ENCODE measurements at regions not wholly inside any gene's neighbourhood (a gene's known extent, or its start where the extent isn't known, plus 50 kb on each side); places are given as distances from the start of the nearest gene placed in this dataset.

DNA sequence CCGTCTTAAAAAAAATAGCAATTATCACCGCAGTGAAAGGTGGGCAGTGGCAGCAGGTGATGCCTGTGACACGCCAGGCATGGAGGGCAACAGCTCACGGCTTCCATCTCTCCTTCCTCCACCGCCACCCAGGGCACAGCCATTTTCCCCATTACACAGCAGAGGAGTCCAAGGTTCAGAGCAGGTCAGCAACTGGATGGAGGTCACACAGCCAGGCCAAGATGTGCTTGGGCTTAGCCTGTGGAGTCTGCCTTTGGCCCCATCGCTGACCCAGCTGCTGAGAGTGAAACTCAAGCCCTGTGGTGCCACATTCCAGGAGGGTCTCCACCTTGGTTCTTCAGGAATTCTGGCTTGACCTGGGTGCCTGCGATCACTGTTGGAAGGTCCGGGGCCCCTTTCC is 411.1 kb downstream of the SHANK2 start:
- intact Hi-C loops (cut with micrococcal nuclease), result no loop called here

DNA sequence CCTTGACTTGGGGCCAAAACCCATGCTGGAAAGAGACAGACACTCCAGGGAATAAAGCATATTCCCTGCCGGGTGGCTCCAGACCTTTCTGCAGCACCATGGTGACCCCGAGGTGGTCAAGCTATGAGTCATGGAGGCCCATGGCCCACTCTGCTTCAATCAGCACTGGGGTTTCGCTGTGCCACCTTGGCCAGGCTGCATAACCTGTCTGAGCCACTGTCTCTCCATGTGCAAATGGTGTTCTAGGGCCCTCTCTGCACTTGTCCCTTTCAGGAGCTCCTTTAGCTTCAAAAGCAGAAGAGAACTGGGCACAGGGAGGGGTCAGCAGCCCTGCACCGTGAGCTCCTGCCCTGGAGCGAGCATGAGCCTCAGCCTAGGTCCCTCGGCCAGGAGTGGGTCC is 410.1 kb downstream of the SHANK2 start:
- intact Hi-C loops (cut with micrococcal nuclease), result no loop called here

DNA sequence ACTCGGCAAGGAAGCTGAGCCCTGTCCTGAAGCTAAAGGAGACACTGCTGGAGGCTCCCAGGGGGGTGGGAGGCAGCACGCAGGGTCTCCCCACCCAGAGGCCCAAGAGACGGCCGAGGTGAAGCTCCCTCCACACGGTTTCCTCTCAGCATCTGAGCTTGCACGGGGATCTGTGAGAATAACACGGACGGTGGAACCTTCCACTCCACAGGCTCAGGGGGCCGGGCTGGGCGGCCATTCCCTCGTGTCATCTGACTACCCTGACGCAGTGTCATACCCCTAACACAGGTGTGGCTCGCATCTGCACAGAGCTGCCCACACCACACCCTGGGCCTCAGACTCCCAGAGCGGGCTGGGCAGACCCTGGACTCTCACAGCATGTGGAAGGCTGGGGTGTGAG is 409.7 kb downstream of the SHANK2 start:
- intact Hi-C loops (cut with micrococcal nuclease), result no loop called here

DNA sequence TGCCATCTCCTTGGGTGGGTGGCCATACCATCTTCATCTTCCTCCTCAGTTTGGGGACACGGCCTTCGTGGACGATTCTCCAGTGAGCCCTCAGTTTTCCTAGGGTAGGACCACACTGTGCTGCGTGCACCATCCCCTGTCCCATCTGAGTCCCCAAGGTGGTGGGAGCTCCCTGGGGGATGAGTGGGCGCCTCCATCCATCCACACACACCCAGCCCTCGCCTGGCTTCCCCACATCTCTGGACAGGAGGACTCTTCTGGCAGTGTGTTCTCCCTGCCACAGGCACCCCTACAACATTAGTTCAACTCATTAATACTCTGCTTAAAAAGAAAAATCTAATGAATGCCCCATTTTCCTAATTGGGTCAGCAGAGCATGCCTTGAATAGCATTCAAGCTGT is 408.5 kb downstream of the SHANK2 start:
- intact Hi-C loops (cut with micrococcal nuclease), result no loop called here

DNA sequence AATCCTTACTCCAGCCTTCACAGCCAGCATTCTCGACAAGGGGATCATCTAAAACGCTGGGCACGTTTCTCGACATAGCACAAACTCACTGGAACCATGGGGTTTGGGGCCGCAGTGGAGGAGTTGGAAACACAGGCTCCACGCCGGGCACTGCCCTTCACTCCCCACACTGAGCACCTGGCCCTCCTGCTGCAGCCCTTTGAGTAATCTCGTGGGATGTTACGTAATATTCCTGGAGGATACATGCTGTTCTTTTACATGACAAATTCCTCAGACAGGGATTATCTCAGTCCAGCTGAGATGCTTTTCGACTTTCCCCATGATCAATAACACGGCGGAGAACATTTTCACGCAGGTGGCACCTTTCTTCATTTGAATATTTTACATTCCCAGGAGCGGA is 408.0 kb downstream of the SHANK2 start:
- intact Hi-C loops (cut with micrococcal nuclease), result no loop called here

DNA sequence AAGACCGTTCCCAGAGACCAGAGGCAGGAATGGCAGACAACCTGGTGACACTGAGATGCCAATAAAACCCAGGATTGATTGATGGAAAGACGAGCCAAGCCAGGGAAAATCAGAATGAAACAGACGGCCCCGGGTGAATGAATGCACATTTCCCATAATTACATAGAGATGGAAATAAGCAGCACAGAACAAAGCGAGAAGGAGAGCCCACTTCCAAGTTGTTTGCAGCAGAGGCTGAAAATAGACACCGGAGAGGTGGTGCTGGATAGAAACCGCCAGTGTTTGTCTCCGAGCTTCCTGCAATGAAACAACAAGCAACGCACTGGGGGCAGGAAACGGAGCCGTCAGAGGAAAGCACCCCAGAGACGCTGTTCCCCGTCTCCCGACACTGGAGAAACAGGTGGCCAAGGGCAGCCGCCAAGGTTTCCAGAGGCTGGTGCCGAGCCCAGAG is 406.8 kb downstream of the SHANK2 start:
- intact Hi-C loops (cut with micrococcal nuclease), result no loop called here

DNA sequence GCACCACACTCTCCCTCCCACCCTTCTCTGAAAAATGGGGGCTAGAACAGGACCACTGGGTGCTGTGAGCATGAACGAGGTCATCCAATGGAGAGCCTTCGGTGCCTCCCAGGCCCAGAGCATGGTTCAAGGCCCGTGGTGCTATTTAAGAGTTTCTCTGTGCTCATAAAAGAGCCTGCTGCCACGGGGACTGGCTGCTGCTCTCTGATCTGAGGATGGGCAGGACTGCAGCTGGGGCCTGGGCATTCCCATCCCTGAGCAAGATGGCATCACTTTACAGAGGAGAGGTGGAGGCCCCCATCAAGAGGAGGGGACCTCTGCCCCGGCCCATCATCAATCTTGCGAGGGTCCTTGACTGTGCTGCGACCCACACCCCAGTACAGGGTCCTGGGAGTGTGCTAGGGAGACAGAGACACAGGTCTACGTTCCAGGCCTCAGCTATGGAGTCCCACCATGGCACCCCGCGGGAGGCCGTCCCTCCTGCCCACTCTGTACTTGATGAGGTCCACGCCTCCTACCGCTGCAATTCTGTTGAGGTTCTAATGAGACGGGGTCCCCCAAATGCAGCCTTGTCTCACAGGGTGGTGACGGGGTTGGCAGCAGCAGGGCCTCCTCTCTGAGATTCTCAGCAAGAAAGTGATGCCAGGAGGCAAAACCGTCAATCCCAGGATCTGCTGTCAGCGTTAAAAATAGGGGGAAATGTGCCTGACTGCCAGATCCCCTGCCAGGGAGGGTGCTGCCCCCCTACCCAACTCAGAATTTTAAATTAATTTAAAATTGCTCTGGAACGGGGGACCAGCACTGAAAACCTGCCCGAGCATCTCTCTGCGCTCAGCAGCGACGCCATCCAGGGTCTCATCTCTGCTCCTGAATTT is 405.4 kb downstream of the SHANK2 start:
- intact Hi-C loops (cut with micrococcal nuclease), result no loop called here

DNA sequence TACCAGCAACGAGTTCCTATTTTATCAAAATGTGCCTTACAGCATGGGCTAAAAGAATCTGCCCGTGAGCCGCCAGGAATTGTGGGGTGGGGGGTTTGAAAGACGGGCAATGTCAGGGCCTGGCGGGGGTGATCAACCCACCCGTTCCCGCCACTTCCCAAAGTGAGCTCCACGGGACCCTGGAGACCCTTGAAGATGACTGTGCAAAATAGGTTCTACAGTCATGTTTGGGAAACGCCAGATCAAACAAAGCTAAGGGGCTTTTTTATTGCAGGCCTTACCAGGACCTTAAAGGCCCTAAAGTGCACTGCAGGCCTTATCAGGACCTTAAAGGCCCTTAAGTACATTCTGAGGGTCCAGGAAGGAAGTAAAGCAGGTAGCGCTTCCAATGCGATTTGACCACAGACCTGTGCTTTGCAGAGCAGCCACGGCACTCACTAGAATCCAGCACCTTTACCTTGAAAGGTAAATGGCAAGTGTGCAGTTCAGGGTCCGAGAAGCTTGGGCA is 404.1 kb downstream of the SHANK2 start:
- intact Hi-C loops (cut with micrococcal nuclease), result no loop called here

DNA sequence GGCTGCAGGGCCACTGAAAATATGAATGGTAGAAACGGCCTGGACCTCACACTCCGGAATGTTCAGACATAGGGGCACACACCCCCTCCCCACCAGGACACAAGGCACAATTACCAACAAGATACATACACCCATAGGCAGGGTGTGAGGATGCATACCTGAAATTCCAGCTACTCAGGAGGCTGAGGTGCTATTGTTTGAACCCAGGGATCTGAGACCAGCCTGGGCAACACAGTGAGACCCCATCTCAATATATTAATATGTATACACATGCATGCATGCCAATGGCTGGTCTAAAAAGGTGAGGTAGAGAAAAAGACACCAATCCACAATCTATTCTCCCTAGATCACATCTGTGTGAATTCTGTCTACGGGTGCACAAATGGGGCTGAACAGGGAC is 403.3 kb downstream of the SHANK2 start:
- intact Hi-C loops (cut with micrococcal nuclease), result no loop called here

DNA sequence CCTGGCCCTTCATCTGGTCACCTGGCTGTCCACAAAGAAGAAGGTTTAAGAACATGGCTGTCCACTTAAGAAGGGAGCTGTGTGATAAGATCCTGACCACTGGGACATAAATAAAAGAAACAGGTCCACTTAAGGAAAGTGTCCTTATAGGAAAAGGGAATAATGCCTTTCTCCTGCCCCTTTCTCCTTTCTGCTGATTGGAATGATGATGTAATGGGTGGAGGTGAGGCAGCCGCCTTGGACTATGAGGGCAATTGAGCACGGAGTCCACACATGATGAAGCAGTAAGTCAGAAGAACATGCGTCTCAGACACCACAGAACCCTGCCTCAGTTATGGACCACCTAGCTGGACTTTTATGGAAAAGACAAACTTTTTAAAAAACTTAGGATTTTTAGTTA is 401.1 kb downstream of the SHANK2 start:
- intact Hi-C loops (cut with micrococcal nuclease), result no loop called here

DNA sequence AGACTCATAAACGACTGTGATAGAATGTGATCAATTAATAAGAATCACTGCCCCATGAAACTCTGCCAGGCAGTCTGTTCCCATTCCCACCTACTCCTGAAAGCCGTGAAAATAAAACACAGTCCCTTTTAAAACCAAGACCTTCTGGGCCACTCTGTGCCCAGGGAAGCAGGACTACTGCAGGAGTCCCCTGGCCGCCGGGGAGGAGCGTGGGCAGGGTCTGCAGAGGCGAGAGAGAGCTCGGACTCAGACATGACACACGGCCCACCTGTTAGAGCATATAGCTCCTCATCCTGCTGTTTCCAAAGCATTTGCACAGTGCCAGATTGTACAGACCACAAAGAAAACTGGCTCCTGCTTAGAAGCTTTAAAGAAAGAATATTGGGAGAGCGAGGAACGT is 400.5 kb downstream of the SHANK2 start:
- intact Hi-C loops (cut with micrococcal nuclease), result no loop called here

DNA sequence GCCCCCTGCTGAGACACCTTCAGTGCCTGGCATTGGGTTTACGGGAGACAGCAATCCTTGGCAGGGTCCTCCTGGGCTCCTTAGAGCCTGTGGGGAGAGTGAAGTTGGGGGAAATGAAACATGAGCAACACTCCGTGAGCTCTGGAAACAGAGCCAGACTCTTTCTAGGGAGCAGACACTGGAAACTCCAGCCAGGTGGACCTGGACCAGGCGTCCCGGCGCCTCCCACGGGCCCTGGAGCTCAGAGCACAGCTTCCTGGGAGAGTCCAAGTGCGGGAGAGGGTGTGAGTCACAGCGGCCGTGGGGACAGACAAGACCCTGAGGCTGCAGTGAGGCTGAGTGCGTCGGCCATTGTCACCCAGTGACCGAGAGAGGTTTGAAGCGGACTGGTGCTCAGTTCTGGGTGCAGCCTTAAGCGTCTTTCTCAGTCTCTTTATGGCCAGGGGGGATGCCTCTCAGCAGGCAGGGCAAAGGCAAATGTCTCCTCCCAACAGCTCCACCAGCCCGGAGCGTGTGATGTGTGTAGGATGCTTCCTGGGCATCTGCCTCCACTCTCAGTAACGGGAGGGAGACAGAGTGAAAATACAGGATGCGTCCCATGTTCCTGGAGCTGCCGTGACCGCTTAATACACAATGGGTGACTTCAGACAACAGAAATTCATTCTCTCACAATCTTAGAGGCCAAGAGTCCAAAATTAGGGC is 399.2 kb downstream of the SHANK2 start:
- intact Hi-C loops (cut with micrococcal nuclease), result no loop called here

DNA sequence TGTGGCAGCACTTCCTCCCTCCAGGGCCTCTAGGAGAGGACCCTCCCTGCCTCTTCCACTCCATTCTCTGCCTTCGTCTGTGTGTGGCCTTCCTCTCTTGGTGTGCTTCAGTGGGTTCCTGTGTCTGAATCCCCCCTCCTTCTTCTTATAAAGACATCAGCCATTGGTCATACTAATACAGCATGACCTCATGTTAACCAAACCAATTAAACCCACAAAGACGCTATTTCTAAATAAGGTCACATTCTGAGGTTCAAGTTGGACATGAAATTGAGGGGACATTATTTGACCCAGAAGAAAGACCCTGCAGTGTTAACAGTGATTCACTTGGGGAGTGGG is 398.6 kb downstream of the SHANK2 start:
- intact Hi-C loops (cut with micrococcal nuclease), result no loop called here

DNA sequence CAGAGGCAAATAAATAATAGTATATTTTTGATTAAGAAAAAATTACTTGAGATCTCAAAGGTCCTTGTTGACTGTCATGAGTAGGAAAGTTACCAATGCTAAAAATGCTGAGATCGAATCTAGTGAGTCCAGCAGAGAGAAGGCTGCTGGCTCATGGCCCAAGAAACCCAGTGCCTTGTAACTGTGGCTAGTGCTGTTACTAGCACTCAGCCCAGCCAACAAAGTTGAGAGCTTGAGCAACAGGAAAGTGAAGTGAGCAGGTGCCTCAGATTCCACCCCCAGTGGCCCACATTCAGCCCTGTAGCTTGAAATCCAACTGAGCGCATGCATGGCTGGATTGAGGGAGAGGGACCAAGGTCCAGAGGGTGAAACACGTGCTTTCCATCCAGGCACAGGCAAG is 398.2 kb downstream of the SHANK2 start:
- intact Hi-C loops (cut with micrococcal nuclease), result no loop called here

DNA sequence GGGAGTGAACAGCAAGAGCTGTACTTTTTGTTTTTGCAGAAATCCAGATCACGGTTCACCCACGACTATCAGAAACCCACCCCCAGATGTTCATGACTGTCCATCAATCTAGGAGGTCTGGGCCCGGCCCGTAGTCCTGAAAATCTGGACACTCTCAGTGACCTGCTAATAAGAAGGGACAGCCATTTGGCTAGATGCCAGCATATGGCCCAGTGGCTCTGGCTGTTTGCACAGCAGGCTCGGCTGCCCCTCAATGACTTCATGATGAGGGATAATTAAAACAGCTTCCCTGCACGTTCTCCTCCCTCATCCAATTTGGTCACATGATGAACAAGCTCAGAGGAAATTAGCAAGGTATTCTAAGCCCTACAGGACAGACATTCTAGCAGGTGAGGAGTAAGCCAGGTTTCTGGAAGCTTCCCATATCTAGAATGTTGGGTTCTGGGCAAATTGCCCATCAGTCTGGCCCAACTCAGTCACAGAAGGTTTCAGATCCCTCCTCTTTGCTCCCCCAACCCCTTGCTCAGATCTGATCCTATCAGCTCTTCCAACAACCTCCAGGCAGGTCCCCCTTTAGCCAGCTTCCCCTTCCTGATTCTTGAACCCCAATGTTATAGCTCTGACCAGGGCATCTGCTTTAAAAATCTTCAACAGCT is 397.3 kb downstream of the SHANK2 start:
- intact Hi-C loops (cut with micrococcal nuclease), result no loop called here

DNA sequence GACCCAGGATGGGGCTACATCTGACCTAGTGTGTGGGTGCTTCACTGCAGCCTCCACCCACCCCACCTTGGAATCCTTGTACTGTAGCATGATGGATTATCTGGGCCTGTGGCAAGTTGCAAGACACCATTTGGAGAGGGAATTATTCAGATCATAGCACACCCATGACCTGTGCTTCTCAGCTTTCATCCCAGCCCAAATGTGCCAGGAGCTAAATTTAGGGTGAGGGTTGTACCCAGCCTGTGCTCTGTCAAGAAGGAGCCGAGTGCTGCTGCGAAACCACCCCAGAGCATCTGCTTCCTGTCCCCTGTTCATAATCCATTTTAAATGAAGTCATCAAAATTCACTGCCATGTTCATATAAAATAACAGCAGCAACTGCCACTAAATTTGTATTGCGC is 394.5 kb downstream of the SHANK2 start:
- intact Hi-C loops (cut with micrococcal nuclease), result no loop called here

DNA sequence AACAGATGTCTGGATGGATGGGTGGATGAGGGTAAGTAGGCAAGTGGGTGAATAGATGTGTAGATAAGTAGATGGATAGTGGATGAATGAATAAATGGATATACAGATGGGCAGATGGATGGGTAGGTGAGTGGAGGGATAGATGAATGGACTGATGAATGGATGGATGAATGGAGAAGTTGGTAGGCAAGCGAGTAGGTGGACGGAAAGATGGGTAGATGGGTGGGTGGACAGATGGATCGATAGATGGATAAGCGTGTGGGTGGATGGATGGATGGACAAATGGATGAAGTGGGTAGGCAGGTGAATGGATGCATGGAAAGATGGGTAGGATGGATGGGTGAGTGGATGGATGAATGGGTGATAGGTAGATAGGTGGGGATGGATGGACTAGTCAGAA is 393.2 kb downstream of the SHANK2 start:
- intact Hi-C loops (cut with micrococcal nuclease), result no loop called here

DNA sequence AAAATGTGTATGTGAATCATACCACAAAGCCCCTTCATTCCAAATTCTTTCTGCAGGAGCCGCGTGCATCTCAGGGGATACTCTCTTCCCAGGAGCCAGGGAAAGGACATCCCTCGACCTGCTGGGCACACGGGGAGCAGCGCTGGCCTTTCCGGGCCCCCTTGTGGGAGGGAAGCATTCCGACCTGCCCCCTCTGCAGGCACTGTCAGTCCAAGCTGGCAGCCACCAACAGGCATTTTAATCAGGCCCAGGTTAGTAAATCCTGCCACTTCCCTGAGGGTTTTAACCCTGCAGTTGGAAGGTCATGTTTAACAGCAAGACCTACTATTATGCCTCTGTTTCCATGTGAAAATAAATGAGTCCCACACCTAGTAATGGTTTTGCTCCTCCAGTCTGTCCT is 391.5 kb downstream of the SHANK2 start:
- intact Hi-C loops (cut with micrococcal nuclease), result no loop called here

DNA sequence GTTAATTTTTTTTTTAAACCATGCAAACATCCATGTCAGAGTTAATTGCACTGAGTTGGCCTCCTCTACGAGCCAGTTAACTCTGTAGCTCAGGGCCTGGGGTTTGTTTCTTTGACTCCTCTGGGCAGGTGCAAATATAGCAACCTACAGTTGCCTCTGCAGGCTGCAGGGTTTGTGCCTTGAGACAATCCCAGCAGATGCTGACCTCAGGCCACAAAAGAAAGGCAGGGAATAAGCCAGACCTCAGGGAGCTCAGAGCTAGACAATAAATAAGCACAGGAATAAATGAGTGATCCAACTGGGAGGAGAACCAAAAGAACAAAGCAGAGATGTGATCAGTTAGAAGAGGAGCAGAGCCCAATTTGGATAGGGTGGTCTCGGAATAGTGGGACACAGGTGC is 390.8 kb downstream of the SHANK2 start:
- intact Hi-C loops (cut with micrococcal nuclease), result no loop called here

DNA sequence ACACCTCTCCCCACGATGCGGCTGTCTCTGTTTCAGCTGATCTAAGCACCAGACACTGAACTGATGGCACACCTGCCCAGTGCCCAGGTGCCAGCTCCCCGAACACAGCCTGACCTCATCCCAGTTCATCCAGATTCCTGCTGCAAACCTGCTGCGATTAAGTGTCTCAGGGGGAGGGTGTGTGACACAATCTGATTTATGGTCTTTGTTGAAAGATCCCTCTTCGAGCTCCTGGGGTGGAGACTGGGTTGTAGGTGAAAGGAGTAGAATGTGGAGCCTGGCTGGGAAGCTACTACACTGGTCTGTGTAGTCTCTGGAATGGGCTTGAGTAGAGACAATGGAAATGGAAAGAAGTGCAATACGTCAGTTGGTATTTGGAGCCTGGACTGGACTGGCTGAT is 390.3 kb downstream of the SHANK2 start:
- intact Hi-C loops (cut with micrococcal nuclease), result no loop called here

DNA sequence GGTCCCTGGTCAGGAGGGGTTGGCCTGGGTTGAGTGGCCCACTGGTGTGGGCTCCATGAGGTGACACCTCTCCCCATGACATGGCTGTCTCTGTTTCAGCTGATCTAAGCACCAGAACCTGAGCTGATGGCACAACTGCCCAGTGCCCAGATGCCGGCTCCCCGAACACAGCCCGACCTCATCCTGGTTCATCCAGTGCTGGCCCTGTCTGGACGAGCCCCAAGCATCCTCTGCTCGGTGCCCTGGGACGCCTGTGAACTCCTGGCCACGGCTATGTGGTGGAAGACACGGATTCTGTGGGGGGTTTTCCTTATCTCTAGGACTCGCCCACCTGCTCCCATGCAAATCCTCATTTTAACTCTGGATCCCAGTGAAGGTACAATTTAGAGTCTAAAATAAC is 389.2 kb downstream of the SHANK2 start:
- intact Hi-C loops (cut with micrococcal nuclease), result no loop called here

DNA sequence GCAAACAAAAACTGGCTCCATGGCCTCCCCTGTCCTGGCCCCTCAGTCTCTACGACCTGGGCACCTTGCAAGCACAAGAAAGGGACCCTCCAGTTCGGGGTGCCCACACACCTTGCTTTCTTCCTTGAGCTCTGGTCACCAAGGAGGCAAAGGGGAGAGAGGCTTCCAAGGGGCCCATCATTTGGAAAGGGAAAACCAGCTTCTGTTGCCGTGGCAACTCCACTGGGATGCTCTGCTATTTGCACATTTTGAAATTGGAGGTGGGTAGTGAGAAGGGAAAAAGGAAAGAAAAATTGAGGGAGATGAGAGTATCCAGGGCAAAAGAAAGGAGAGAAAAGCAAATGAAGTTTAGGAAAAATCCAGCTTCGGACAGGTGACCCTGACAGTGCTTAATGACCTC is 388.4 kb downstream of the SHANK2 start:
- intact Hi-C loops (cut with micrococcal nuclease), result no loop called here

All from T-helper 2 cell treated with Interferon-gamma antibody and Interleukin-4, amounts not matched to agents 100 ng/mL and 5 ng/mL, for 36 hours (primary cell).